Activated T-helper 17 cell treated with anti-CD3 and anti-CD28 coated beads, Interleukin-2, amount 50 U/mL, for 72 hours (primary cell): ENCODE measurements at regions not wholly inside any gene's neighbourhood (a gene's known extent, or its start where the extent isn't known, plus 50 kb on each side); places are given as distances from the start of the nearest gene placed in this dataset.
"Not testable (repeated sequence)": the region's sequence is repeated elsewhere in the genome, so short reads cannot be mapped to it uniquely, and the experiment has no call there.

ENCODE experiments used
- ATAC-seq: fragments of 150-1000 bp; cut with Tn5 transposase; replicated peaks from 2 replicates; pipeline ENCODE4 v1.10.0; 2021; ENCODE audit warnings: mild to moderate bottlenecking, moderate library complexity
- H3K27ac Mint-ChIP-seq: one replicate; pipeline ENCODE4 v1.8.0; 2022; ENCODE audit warnings: mixed read lengths
- H3K27me3 Mint-ChIP-seq: one replicate; pipeline ENCODE4 v1.8.0; 2022; ENCODE audit warnings: mixed read lengths
- H3K36me3 Mint-ChIP-seq: one replicate; pipeline ENCODE4 v1.8.0; 2022; ENCODE audit warnings: low read depth, mild to moderate bottlenecking, mixed read lengths
- H3K4me1 Mint-ChIP-seq: one replicate; pipeline ENCODE4 v1.8.0; 2022; ENCODE audit warnings: mixed read lengths
- H3K4me3 Mint-ChIP-seq: one replicate; pipeline ENCODE4 v1.8.0; 2022; ENCODE audit warnings: mild to moderate bottlenecking, mixed read lengths
- H3K9me3 Mint-ChIP-seq: one replicate; pipeline ENCODE4 v1.8.0; 2022; ENCODE audit warnings: mixed read lengths

DNA sequence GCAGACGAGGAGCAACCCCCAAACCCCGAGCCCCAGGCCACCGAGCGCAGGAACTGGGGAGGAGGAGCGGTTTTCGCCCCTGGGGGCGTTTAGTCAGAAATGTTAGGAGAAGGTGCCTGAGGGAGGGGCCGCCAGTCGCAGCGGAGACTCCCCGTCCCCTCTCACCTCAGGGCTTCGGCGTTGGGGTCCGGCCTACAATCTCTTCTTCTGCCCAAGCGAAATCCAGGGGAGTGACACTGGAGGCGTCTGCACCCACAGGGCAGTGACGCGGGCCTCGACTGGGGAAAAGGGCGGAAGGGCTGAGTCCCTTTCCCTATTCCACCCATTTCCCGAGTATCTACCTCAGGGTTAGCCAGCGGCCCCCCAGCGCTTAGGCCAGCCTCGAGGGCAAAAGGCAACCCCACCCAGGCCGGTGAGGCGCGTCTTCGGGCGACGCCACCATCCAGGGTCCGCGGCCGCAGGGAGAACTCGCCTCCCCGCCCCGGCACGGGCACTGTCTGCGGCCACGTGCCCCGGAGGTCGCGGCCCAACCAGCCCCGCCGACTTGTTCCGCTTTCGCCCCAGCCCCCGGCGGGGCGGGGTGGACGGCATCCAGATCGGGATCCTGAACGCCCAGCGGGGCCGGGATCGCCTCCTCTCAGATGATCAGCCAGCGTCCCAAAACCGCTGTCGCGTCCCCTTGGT lies 118.7 kb upstream of the BARHL2 start:
- Mint-ChIP-seq H3K9me3 (no peaks in the 10 kb centered on the region), H3K4me3 (peak overlapping the region; percentile 33), H3K36me3 (peaks cover 7% of the 10 kb centered on the region), H3K27me3 (peaks cover 76% of the 10 kb centered on the region), H3K27ac (no peak overlapping the region), H3K4me1 (peaks cover 6% of the 10 kb centered on the region)
- ATAC-seq = no peak

DNA sequence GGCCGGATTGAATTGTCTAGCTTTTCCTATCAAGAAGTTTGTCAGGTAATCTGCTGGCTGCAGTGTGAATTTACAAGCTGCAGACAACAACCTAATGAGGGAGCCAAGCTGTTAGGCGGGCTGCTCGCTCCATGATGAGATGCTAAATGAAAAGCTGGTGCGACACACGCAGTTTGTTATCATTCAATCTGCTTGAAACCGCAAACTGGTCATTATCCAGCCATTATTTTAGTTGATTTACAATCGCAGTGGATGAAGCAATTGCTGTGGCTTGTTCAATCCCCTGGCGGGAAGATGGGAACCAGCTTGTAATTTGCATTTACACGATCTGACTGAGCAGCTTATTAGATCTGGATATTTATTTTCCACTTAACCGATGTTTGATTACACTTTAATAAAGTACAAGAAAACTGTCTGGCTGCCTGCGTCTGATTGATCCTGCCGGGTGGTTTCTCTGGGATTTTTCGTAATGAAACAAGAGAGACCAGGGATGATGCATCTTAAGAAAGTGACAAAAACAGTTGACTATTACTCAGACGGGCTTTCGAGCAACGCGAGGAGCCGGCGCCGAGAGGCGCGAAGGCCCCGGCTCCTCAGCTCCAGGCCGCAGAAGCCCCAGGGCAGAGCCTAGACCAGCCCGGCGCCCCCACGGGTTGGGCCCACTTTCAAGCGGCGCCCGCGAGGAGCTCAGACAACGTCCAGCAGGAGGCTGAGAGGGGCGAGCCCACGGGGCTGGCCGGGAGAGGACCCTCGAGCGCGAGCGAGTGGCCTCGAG lies 118.0 kb upstream of the BARHL2 start:
- Mint-ChIP-seq H3K4me3 (peak overlapping the region; percentile 33), H3K27me3 (peaks cover 74% of the 10 kb centered on the region)
- peak; percentile 72 for ATAC-seq

DNA sequence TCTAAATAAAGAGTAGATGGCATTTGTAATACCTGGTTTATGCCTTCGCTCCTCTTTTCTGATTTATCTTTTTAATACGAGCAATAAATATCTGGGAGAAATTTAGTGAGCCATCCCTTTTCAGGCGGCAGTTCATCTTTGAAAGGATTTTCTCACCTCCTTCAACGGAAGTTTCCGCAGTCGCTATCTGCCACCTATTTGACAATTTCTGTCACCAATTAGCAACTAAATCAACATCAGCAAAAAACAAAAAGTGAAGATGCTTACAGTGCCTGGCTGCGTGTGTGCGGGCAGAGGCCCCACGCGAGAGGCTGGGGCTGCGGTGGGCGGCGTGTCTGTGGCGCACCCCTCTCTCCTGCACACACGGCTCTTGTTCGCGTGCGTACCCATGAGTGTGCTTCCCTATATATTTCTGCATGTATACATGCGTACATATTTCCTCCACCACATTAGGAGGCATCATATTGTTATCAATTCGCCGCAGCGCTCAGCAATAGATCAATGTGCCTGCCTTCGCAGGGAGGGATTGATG lies 117.3 kb upstream of the BARHL2 start:
- no peak for ATAC-seq
- H3K27ac Mint-ChIP-seq = no peak overlapping the region
- H3K9me3 Mint-ChIP-seq = no peaks in the 10 kb centered on the region
- peaks cover 7% of the 10 kb centered on the region for H3K36me3 Mint-ChIP-seq
- H3K4me3 Mint-ChIP-seq = peak overlapping the region; percentile 33
- peaks cover 75% of the 10 kb centered on the region for H3K27me3 Mint-ChIP-seq
- peaks cover 6% of the 10 kb centered on the region for H3K4me1 Mint-ChIP-seq

More for the DNA sequence above, 118.0 kb upstream of the BARHL2 start:
- Mint-ChIP-seq H3K9me3 (no peaks in the 10 kb centered on the region), H3K27ac (no peak overlapping the region), H3K36me3 (peaks cover 7% of the 10 kb centered on the region), H3K4me1 (peaks cover 6% of the 10 kb centered on the region)

DNA sequence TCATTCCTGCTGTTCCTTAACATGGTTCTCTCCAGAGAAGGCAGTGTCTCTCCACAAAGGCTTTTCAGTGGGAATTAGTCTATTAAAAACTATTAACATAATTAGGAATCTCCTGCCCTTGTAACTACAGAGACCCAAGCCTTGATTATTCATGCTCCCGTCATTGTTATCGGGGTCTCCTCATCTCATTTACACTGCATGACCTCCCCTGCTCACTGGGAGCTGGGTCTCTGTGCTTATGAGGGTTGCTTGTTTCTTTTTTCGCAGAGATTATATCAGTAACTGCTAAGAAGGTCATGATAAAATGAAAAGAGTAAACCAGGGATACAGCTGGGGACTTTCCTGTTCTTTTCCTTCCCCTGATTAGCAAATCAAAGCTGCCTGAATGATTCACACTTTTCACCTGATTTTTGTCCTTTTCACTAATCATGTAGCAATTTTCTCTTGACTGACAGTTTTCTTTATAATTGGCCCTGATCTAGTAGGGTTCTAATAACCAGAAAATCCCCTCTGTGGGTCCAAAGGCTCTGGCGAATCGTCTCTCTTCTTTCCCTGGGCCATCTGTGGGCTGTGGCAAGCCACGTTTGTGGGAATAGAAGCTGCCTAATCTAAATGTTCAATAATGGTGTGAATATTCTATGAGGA lies 116.5 kb upstream of the BARHL2 start:
- H3K4me1 Mint-ChIP-seq = peaks cover 6% of the 10 kb centered on the region
- no peak for ATAC-seq
- H3K27me3 Mint-ChIP-seq = peaks cover 76% of the 10 kb centered on the region
- no peaks in the 10 kb centered on the region for H3K9me3 Mint-ChIP-seq
- H3K4me3 Mint-ChIP-seq = no peak overlapping the region
- H3K27ac Mint-ChIP-seq = no peak overlapping the region
- H3K36me3 Mint-ChIP-seq = peaks cover 7% of the 10 kb centered on the region

DNA sequence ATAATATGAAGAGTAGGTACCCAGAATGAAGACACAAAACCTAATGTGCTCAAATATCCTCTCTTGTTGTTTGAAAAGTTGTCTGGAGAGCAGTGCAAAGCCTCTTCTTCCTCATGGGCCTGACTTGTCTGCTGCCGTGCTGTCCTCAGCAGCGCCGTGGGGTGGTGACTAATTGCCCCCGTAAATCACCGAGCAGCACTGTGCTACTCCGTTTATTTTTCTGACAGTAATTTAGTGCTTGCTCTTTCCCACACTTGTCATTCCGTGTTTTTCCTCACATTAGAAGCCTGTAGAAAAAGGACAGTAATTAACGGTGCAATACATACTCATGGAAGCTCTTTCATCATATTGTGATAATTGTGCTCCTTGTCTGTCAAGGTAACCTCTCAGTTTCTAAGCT lies 114.8 kb upstream of the BARHL2 start:
- no peak for ATAC-seq

DNA sequence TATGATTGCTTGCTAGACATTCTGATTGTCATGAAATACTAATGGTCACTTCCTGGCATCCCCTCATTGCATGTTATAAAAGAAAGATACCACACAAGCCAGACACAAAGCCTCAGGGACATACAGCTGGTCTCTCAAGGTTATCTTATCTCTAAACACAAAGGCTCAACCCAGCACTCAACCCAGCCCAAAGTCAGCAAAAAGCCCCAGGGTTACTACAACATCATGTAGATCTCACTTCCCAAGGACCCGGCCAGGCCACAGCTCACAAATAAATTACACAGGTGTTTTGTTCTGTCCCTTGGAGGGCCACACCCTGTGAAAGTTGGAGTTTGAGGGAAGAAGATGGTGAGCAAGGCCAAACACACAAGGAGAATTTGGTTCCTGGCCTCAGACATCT lies 109.7 kb upstream of the BARHL2 start:
- no peak overlapping the region for H3K4me3 Mint-ChIP-seq
- no peaks in the 10 kb centered on the region for H3K9me3 Mint-ChIP-seq
- H3K4me1 Mint-ChIP-seq = no peaks in the 10 kb centered on the region
- ATAC-seq = no peak
- peaks cover 76% of the 10 kb centered on the region for H3K27me3 Mint-ChIP-seq
- H3K36me3 Mint-ChIP-seq = no peaks in the 10 kb centered on the region
- H3K27ac Mint-ChIP-seq = no peak overlapping the region

More for the DNA sequence above, 114.8 kb upstream of the BARHL2 start:
- peaks cover 6% of the 10 kb centered on the region for H3K4me1 Mint-ChIP-seq
- H3K9me3 Mint-ChIP-seq = no peaks in the 10 kb centered on the region
- H3K4me3 Mint-ChIP-seq = no peak overlapping the region
- peaks cover 80% of the 10 kb centered on the region for H3K27me3 Mint-ChIP-seq
- H3K36me3 Mint-ChIP-seq = peaks cover 7% of the 10 kb centered on the region
- H3K27ac Mint-ChIP-seq = no peak overlapping the region

DNA sequence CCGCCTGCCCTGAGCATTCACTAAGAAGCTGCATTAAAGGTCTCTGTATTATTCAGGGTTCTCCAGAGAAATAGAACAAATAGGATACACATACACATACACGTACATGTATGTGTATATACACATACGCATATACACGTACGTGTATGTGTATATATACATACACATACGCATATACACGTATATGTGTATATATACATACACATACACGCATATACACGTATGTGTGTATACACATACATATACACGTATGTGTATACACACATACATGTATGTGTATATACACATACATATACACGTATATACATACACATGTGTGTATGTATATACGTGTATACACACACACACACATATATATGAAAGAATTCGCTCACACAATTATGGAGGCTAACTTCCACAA lies 108.9 kb upstream of the BARHL2 start:
- peaks cover 72% of the 10 kb centered on the region for H3K27me3 Mint-ChIP-seq

DNA sequence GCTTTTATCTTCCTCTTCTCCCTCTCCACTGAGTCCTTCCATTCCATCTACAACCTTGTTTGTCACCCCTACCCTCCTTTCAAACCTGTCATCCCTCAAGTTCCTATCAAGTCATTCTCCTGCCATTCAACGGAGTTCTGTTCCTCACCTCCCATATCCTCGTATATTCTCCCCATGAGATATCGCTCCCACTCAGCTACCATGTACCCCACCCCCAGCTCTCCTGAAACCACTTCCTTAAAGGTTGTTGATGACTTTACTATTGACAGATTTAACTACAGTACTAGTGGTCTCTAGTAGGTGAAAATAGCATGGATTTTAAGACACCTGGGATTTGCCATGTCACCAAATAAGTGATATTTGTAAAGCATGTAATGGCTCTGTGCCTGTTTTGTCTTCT lies 107.4 kb upstream of the BARHL2 start:
- no peak overlapping the region for H3K4me3 Mint-ChIP-seq
- H3K27me3 Mint-ChIP-seq = peaks cover 59% of the 10 kb centered on the region
- ATAC-seq = no peak
- H3K9me3 Mint-ChIP-seq = no peaks in the 10 kb centered on the region
- no peaks in the 10 kb centered on the region for H3K4me1 Mint-ChIP-seq
- H3K27ac Mint-ChIP-seq = no peak overlapping the region
- H3K36me3 Mint-ChIP-seq = no peaks in the 10 kb centered on the region

More for the DNA sequence above, 108.9 kb upstream of the BARHL2 start:
- H3K36me3 Mint-ChIP-seq = no peaks in the 10 kb centered on the region
- no peak for ATAC-seq
- no peak overlapping the region for H3K4me3 Mint-ChIP-seq
- no peaks in the 10 kb centered on the region for H3K4me1 Mint-ChIP-seq
- H3K9me3 Mint-ChIP-seq = no peaks in the 10 kb centered on the region
- H3K27ac Mint-ChIP-seq = no peak overlapping the region

DNA sequence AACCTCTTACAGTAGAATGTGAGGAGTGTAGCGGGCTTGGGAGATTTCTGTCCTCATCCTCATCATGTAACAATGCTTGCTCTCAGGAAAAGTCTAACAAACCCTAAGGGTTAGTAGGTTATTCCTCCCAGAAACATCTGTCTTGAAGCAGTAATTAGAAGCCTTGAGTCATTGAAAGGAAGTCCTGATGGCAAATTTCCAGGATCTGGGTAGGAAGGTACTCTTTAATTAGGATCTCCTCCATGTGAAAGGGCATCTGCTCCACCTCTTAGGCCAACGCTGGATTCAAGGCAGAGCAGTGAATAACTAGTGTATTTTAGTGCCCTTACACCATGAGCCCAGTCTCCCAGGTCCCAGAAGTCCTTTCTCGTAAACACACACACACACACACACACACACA lies 106.6 kb upstream of the BARHL2 start:
- no peaks in the 10 kb centered on the region for H3K9me3 Mint-ChIP-seq
- H3K4me3 Mint-ChIP-seq = no peak overlapping the region
- no peaks in the 10 kb centered on the region for H3K4me1 Mint-ChIP-seq
- no peak for ATAC-seq
- no peak overlapping the region for H3K27ac Mint-ChIP-seq
- no peaks in the 10 kb centered on the region for H3K36me3 Mint-ChIP-seq
- peaks cover 52% of the 10 kb centered on the region for H3K27me3 Mint-ChIP-seq

DNA sequence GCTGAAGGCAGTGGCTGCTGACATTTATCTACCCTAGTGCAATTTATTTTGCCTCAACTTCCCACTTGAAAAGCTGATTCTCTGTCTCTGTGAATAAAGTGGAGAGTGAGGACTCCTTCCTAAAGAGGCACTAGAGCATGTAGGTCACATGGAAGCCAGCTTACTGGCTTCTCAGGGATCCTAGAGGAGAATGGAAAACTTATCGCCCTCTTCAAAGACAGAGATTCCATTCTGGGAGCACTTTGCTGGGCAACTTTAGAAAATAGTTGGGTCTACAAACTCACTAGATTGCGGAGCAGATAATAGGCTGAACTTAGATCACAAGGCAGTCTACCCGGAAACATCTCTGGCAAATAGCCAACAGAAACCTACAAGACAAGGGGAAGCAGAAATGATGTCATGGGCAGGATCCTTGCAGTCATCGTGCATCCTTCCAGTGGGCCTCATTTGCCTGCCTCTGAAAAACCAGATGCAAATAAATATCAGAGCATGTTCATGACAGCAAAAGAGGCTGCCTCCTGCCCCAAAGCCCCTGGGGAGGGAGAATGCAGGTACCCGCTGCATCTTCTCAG lies 104.8 kb upstream of the BARHL2 start:
- Mint-ChIP-seq H3K4me3 (no peak overlapping the region), H3K36me3 (no peaks in the 10 kb centered on the region), H3K27ac (no peak overlapping the region), H3K4me1 (no peaks in the 10 kb centered on the region), H3K27me3 (peaks cover 47% of the 10 kb centered on the region), H3K9me3 (peaks cover 5% of the 10 kb centered on the region)
- ATAC-seq = no peak

DNA sequence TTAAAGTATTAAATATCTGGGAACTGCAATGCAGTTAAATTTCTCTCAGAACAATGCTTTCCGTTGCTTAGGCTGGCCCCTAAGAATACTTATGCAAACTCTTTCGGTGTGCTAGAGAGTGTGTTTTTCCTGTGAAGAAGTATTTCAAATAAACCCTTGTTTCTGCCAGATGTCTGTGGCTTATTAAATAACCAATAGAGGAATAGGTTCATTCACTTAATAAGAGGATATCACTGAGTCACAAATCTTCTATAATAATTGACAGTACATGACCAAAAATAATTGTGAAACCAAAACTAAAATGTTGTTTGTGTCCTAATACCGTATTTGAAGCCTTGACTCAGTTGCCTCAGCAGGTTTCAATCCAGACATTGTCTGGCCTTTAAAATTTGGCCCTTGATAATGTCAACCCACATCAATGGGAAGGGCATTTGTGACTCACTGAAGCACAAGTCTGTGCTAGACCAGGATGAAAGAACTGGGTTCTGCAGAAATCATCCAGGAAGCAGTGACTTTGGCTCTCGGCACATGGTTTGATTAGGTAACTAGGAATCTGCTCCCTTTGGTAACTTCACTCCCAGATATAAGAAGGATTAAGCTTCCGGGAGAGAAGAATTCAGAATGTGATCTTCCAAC lies 104.2 kb upstream of the BARHL2 start:
- Mint-ChIP-seq H3K9me3 (peaks cover 5% of the 10 kb centered on the region), H3K27me3 (peaks cover 48% of the 10 kb centered on the region), H3K27ac (no peak overlapping the region), H3K4me1 (no peaks in the 10 kb centered on the region), H3K4me3 (no peak overlapping the region), H3K36me3 (no peaks in the 10 kb centered on the region)
- no peak for ATAC-seq

DNA sequence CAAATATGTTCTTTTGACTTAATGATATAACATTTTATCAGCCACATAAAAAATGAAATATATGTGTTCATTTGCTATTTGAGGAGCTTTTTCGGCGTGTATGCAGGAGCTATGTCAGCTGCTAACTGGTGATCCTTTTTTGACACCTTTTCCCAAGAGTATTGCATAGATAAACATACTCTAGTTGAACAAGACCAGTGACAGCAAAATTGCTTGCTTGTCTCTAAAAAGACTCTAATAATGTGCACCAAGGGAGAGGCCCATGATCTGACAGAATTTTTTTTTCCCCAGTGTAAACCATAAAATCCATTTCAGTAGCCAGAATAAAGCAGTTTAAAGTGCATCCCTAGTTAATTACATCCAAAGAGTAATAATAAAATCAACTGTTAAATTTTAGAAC lies 103.6 kb upstream of the BARHL2 start:
- Mint-ChIP-seq H3K4me1 (no peaks in the 10 kb centered on the region), H3K9me3 (peaks cover 5% of the 10 kb centered on the region), H3K4me3 (no peak overlapping the region), H3K36me3 (no peaks in the 10 kb centered on the region), H3K27me3 (peaks cover 51% of the 10 kb centered on the region), H3K27ac (no peak overlapping the region)
- ATAC-seq = no peak

DNA sequence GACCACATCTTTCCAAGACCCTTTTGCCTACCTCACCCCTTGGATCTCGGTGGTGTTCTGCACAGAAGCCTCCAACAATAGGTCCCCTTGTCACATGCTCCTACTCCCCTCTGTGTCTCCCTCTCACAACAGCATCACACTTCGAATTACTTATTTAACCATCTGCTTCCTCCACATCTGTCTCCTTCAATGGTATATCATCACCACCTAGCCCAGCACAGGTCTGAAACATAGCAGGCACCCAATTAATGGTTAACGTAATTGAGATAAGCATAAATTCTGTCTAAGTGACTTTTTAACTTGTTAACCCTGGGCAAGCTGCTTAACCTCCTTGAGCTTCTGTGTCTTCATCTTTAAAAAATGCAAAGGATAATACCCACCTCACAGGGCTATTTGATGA lies 100.3 kb upstream of the BARHL2 start:
- H3K9me3 Mint-ChIP-seq = peaks cover 5% of the 10 kb centered on the region
- H3K4me1 Mint-ChIP-seq = no peaks in the 10 kb centered on the region
- no peak for ATAC-seq
- no peaks in the 10 kb centered on the region for H3K36me3 Mint-ChIP-seq
- no peak overlapping the region for H3K27ac Mint-ChIP-seq
- H3K27me3 Mint-ChIP-seq = peaks cover 37% of the 10 kb centered on the region
- H3K4me3 Mint-ChIP-seq = no peak overlapping the region

DNA sequence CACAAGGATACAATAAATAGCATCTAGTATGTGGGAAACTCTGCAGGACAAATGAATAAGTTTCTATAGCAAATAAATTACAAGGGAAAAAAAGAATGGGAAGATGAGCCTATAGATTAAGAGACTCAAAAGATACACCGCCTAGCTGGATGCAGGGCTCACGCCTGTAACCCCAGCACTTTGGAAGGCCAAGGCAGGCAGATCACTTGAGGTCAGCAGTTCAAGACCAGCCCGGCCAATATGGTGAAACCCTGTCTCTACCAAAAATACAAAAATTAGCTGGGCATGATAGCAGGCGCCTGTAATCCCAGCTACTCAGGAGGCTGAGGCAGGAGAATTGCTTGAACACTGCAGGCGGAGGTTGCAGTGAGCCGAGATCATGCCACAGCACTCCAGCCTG lies 95.1 kb upstream of the BARHL2 start:
- H3K27me3 Mint-ChIP-seq = peaks cover 38% of the 10 kb centered on the region
- H3K9me3 Mint-ChIP-seq, ATAC-seq, H3K36me3 Mint-ChIP-seq, H3K4me1 Mint-ChIP-seq, H3K27ac Mint-ChIP-seq, H3K4me3 Mint-ChIP-seq: not testable (repeated sequence)
